ENCODE measurements at regions not wholly inside any gene's neighbourhood (a gene's known extent, or its start where the extent isn't known, plus 50 kb on each side); places are given as distances from the start of the nearest gene placed in this dataset.

DNA sequence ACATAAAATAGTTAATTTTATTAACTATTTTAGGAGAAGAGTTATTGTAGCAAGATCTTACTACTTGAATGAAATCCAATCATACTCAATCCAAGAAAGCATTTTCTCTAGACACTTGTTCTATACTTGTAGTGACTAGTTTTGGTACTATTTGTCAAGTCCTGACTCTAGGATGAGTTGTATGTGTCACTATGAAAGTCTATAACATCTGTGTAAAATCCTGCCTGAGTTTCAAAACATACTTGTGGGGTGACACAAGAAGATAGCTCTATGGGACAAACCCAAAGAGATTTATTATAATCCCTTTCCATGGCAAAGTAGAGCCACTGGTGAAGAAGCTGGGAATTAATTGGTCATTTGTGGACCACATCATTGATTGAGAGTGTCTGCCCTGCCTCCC is 1042.2 kb upstream of the ADGRL4 start:
- no peak overlapping the region for H3K4me2 ChIP-seq (replicated peaks; ENCODE audit: extremely low read depth, low read length, poor library complexity, severe bottlenecking)
- H3K79me2 ChIP-seq (ENCODE audit: insufficient read depth, low read length) = no peaks in the 10 kb centered on the region
- Mint-ChIP-seq H3K27me3 (ENCODE audit: low read depth in 3 of 3) (no peaks in the 10 kb centered on the region), H3K36me3 (no peaks in the 10 kb centered on the region), H3K27ac (no peak overlapping the region), H3K4me3 (no peak overlapping the region), H3K9me3 (peaks cover 15 to 30% (median 24%) of the 10 kb centered on the region in 7 donors), H3K4me1 (no peaks in the 10 kb centered on the region)
- H3K4me3 ChIP-seq (replicated peaks in 1 of 3; ENCODE audit: low read depth in 2 of 3, low read length in 3 of 3) = no peak overlapping the region
- H3K36me3 ChIP-seq (replicated peaks in 1 of 2; ENCODE audit: control insufficient read depth in 1 of 2, insufficient read depth in 2 of 2, low read length in 2 of 2) = no peaks in the 10 kb centered on the region
- TF ChIP-seq, protein P1, sequence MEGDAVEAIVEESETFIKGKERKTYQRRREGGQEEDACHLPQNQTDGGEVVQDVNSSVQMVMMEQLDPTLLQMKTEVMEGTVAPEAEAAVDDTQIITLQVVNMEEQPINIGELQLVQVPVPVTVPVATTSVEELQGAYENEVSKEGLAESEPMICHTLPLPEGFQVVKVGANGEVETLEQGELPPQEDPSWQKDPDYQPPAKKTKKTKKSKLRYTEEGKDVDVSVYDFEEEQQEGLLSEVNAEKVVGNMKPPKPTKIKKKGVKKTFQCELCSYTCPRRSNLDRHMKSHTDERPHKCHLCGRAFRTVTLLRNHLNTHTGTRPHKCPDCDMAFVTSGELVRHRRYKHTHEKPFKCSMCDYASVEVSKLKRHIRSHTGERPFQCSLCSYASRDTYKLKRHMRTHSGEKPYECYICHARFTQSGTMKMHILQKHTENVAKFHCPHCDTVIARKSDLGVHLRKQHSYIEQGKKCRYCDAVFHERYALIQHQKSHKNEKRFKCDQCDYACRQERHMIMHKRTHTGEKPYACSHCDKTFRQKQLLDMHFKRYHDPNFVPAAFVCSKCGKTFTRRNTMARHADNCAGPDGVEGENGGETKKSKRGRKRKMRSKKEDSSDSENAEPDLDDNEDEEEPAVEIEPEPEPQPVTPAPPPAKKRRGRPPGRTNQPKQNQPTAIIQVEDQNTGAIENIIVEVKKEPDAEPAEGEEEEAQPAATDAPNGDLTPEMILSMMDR (IDR thresholded peaks at IDR 0.05) = no peak
- intact Hi-C loops (cut with micrococcal nuclease) = no loop called here
- H3K9ac ChIP-seq (ENCODE audit: insufficient read depth, low read length, poor library complexity, severe bottlenecking) = no peak overlapping the region
- no peaks in the 10 kb centered on the region for H3K4me1 ChIP-seq (ENCODE audit: control insufficient read depth in 1 of 2, insufficient read depth in 2 of 2, low read length in 2 of 2)
- no peaks in the 10 kb centered on the region for H4K20me1 ChIP-seq (ENCODE audit: insufficient read depth, low read length)
- no peak overlapping the region for H2AFZ ChIP-seq (ENCODE audit: insufficient read depth, low read depth, low read length, poor library complexity, severe bottlenecking)
- peaks cover 35 to 37% of the 10 kb centered on the region in 2 donors for H3K9me3 ChIP-seq (replicated peaks in 1 of 2; ENCODE audit: control insufficient read depth in 1 of 2, insufficient read depth in 1 of 2, low read length in 2 of 2)
- H3K27ac ChIP-seq (ENCODE audit: low read depth in 1 of 2, low read length in 2 of 2) = no peak overlapping the region
- no peak for DNase-seq
- H3K27me3 ChIP-seq (ENCODE audit: control insufficient read depth in 2 of 2, insufficient read depth in 2 of 2, low read length in 2 of 2) = no peaks in the 10 kb centered on the region

DNA sequence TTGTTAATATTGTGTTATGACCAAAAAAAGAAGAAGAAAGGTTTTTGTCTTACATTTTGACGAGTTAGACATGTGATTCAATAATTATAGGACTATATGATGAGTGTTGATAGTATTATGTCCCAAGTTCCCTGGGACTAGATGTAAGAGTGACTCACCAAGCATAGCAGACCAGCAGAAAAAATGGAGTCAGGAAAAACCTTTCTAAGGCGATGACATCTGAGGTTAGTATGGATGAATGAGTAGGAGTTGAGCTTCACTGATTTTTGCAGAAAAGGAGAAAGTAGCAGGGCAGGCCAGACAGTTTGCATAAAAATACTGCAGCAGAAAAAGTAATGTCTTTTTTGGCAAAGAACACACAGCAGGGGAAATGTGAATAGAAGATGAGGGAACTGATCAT is 1041.3 kb upstream of the ADGRL4 start:
- H3K9me3 Mint-ChIP-seq = peaks cover 14 to 22% (median 18%) of the 10 kb centered on the region in 7 donors

More for the DNA sequence above, 1041.3 kb upstream of the ADGRL4 start:
- no peaks in the 10 kb centered on the region for H3K4me1 Mint-ChIP-seq
- Histone ChIP-seq H3K27ac (ENCODE audit: low read depth in 1 of 2, low read length in 2 of 2) (no peak overlapping the region), H3K79me2 (ENCODE audit: insufficient read depth, low read length) (no peaks in the 10 kb centered on the region), H3K4me2 (replicated peaks; ENCODE audit: extremely low read depth, low read length, poor library complexity, severe bottlenecking) (no peak overlapping the region), H3K9me3 (replicated peaks in 1 of 2; ENCODE audit: control insufficient read depth in 1 of 2, insufficient read depth in 1 of 2, low read length in 2 of 2) (peaks cover 29 to 35% of the 10 kb centered on the region in 2 donors), H3K9ac (ENCODE audit: insufficient read depth, low read length, poor library complexity, severe bottlenecking) (no peak overlapping the region), H2AFZ (ENCODE audit: insufficient read depth, low read depth, low read length, poor library complexity, severe bottlenecking) (no peak overlapping the region), H3K27me3 (ENCODE audit: control insufficient read depth in 2 of 2, insufficient read depth in 2 of 2, low read length in 2 of 2) (no peaks in the 10 kb centered on the region), H4K20me1 (ENCODE audit: insufficient read depth, low read length) (no peaks in the 10 kb centered on the region), H3K36me3 (replicated peaks in 1 of 2; ENCODE audit: control insufficient read depth in 1 of 2, insufficient read depth in 2 of 2, low read length in 2 of 2) (no peaks in the 10 kb centered on the region), H3K4me1 (ENCODE audit: control insufficient read depth in 1 of 2, insufficient read depth in 2 of 2, low read length in 2 of 2) (no peaks in the 10 kb centered on the region), H3K4me3 (replicated peaks in 1 of 3; ENCODE audit: low read depth in 2 of 3, low read length in 3 of 3) (no peak overlapping the region)
- no peaks in the 10 kb centered on the region for H3K36me3 Mint-ChIP-seq
- TF ChIP-seq, protein P1 (IDR thresholded peaks at IDR 0.05) = no peak
- H3K27me3 Mint-ChIP-seq (ENCODE audit: low read depth in 3 of 3) = no peaks in the 10 kb centered on the region
- H3K4me3 Mint-ChIP-seq = no peak overlapping the region
- WGBS (ENCODE audit: insufficient coverage) = 71% methylated on average over 1 of the region's 2 CpGs
- no peak for DNase-seq
- no peak overlapping the region for H3K27ac Mint-ChIP-seq
- intact Hi-C loops (cut with micrococcal nuclease) = no loop called here
